HK-2 (cell line): ENCODE measurements at regions not wholly inside any gene's neighbourhood (a gene's known extent, or its start where the extent isn't known, plus 50 kb on each side); places are given as distances from the start of the nearest gene placed in this dataset.

Source experiments
- DNase-seq: peaks from one replicate; pipeline ENCODE4 v3.0.0-alpha.2; 2018; ENCODE audit not compliant: unreplicated experiment

DNA sequence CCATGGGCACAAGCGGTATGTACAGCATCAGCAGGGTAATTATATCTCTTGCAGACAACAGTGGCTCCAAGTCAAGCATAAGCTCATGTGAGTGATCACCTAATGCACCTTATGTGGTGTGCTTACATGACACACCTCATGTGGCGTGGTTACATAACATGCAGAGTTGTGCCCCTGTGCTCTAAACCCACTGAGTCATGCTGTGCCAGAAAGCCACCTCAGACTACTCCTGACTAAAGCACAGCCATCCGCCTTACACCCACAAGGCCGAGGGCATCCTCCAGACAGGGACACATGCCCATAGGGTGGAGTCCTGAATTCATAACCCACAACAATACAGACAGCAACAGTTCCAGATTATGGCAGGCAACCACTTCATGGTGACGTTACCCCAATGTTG lies 163.7 kb upstream of the SLC30A5 start:
- no peak for DNase-seq

DNA sequence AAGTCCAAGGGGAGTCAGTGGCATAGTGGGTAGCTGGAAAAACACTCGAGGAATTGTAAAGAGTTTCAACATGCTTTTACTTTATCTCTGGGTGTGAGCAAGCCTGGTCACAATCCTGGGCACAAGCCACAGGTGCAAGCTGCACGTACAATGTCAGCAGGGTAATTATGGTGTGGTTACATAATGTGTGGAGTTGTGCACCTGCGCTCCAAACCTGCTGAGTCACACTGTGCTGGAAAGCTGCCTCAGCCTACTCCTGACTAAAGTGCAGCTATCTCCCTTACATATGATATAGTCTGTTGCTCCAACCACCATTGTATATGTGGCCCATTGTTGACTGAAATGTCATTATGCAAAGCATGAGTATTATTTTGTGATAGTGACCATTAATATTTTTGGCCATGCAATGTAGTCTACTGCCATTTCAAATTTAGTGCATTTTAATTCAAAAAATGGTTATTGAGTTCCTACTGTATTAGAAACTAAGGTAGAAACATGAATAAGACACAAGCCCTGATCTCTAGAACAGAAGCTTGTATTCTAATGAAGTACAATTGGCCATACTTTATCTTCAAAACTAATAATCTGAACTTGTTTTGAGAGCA lies 160.9 kb upstream of the SLC30A5 start:
- no peak for DNase-seq

GRCh38 chr5:68942169-68942568 lies 151.6 kb upstream of the SLC30A5 start:
- no peak for DNase-seq

- no peak for DNase-seq
Measured at GRCh38 chr5:68946728-68947127, 147.1 kb upstream of the SLC30A5 start.

DNA sequence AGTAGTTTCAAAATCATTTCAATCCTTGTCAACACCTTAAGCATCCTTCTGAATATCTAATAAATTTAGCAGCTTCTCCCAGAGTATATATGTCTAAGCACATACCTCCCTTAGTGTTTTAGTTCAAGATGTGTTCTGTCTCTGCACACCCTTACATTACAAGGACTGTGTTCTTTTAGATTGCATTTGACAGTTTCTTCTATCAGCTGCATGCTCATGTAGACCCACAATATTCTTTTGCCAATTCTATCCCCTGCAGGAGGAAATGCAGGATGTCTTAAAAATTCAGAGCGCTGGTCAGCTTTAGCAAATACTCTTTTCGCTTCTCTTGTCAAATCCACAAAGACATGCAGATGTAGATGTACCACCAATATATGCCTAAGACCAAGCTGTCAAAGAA lies 145.8 kb upstream of the SLC30A5 start:
- DNase-seq = no peak

DNA sequence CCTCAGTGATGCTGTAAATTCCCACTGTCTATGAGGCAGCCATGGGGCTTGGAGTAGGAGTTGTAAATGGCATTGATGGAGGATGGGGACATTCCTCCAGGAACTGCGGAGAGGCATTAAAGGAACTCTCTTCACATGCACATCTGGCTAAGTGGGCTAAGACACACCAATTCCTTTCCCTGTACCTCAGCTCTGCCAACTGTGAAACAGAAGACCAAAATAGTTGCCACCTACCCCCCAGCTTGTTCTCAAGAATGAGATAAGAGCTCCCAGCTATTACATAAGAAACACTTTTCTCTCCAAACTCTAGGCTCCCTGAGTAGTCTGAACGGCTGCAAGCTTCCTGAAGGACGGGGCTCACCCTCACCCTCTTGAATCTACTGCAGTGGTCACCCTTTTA lies 144.6 kb upstream of the SLC30A5 start:
- DNase-seq = no peak

DNA sequence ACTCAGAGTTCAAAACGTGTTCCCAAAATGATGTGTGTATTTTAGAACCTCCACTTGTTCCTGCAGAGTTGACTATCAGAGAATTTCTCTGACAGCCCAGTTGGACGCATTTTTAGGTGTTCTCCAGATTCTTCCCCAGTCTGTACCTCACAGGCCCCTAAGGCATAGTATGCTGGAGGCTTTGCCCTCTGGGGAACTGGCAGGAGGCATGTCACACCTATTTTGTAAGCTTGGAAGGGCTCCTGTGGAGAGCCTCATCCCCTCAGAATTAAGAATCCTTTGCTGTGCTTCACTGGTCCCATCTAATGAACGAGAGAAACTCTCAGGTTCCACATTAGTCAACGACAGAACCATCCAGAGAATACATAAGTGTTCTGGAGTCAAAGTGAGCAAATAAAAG lies 144.1 kb upstream of the SLC30A5 start:
- DNase-seq = no peak

GRCh38 chr5:68950125-68950524 lies 143.7 kb upstream of the SLC30A5 start:
- no peak for DNase-seq

GRCh38 chr5:68950930-68951329 lies 142.9 kb upstream of the SLC30A5 start:
- no peak for DNase-seq

DNA sequence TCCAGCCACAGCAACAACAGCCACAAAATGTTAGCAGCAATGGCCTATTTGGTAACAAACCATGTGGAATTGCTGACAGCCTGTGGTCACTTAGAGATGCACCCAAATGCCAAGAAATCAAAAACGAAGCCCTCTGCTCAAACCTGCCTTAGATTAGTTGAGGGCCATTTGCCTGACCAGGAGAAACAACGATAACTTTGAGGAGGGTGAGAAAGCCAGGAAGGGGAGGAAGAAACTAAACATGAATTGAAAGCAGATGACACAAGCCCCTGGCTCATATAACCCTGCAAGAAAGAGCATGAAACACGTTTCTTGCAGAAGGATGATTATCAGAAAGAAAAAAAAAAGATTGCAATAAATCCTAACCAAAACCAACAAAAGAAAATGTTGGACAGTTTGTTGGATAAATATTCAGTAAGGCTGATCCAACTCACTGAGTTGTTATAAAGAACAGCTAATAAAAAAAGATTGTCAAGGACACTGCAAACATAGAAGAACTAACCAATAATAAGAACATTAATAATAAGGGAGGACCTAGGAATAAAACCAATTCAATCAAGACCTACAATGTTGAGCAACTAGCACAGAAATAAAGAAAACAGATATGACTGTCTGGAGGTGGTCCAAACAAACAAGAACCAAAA lies 140.5 kb upstream of the SLC30A5 start:
- no peak for DNase-seq

- DNase-seq = no peak
Measured at GRCh38 chr5:68953875-68954617, 139.8 kb upstream of the SLC30A5 start.

GRCh38 chr5:68954618-68954910 lies 139.2 kb upstream of the SLC30A5 start:
- no peak for DNase-seq

DNA sequence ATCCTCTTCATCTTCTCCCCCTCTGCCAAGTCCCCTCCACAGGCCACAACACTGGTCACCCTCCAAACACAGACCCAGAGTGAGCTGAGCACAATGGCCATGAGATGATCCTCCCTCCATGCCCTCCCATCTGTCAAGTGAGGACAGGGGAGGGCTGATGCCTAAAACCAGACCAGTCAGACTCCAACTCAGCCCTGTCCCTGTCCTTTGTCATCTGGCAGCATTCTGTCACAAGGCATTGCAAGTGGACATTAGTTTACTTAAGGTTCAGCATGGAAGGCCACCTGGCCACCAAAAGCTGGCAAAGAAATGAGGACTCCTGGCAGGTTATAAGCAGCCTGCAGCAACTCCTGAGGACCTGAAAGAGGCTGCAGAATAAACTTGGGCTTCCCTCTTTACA lies 136.2 kb upstream of the SLC30A5 start:
- no peak for DNase-seq

DNA sequence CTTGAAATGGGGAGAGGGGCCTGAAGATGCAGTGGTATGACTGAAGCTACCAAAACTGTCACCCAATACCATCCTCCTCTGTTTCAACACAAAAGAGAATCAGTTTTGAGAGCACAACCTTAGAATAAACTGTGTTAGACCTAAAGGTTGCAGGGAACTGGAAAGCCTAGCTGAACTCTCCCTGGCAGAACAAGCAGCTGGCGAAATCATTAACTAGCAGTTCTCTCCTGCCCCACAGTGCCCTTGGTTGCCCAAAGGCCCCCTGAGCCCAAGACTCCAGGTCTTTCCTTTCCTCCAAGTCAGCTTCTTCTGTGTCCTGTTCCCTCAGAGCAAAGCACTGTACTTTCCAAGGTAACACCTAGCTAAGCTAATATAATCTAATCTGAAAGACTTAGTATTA lies 135.4 kb upstream of the SLC30A5 start:
- DNase-seq = no peak

DNA sequence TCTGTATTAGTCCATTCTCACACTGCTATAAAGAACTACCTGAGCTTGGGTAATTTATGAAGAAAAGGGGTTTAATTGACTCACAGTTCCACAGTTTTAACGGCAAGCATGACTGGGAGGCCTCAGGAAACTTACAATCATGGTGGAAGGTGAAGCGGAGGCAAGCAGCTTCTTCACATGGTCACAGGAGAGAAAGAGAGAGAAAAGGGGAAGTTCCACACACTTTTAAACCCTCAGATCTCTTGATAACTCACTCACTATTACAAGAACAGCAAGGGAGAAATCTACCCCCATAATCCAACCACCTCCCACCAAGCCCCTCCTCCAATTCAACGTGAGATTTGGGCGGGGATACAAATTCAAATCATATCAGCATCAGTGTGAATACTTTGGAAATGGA lies 133.4 kb upstream of the SLC30A5 start:
- DNase-seq = no peak

DNA sequence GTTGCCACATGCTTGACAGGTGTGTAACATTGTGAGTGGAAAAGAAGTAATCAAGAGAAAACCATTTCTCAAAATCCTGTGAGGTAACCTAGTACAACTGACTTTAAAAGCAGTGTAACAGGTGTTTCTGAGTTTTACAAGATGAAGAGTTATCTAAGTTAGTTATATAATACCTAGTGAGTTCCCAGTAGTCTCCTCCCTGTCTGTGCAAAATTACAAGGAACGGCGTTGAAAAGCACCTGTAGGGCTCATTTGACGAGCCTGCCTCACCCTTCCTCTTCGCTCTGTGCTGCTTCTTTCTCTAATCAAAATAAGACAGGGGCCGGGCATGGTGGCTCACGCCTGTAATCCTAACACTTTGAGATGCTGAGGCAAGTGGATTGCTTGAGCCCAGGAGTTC lies 132.9 kb upstream of the SLC30A5 start:
- DNase-seq = no peak

GRCh38 chr5:68961762-68962161 lies 132.1 kb upstream of the SLC30A5 start:
- DNase-seq = no peak

- DNase-seq = peak; percentile 34
Measured at GRCh38 chr5:68962757-68963484, 130.9 kb upstream of the SLC30A5 start.

- DNase-seq = no peak
Measured at GRCh38 chr5:68964679-68965078, 129.1 kb upstream of the SLC30A5 start.

GRCh38 chr5:68965926-68966325 lies 127.9 kb upstream of the SLC30A5 start:
- no peak for DNase-seq

- DNase-seq = no peak
Measured at GRCh38 chr5:68966596-68966995, 127.2 kb upstream of the SLC30A5 start.

GRCh38 chr5:68968429-68968828 lies 125.4 kb upstream of the SLC30A5 start:
- DNase-seq = no peak

GRCh38 chr5:68970617-68971016 lies 123.2 kb upstream of the SLC30A5 start:
- no peak for DNase-seq
